ENCODE measurements at regions not wholly inside any gene's neighbourhood (a gene's known extent, or its start where the extent isn't known, plus 50 kb on each side); places are given as distances from the start of the nearest gene placed in this dataset.

DNA sequence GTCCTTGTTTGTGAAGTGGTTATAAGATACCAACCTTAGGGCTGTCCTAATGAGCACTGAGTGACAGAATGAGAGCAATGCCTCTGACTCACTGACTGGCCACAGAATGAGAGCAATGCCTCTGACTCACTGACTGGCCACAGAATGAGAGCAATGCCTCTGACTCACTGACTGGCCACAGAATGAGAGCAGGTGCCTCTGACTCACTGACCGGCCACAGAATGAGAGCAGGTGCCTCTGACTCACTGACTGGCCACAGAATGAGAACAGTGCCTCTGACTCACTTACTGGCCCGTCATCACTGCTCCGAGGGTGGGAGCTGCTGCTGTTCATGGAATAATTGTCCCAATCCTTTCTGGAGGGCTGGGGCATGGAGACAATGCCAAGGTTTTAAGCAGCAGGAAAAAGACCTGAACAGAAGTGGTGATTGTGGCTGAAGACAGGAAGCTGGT, 265.2 kb upstream of the PPP2R2D start:
- no peak for DNase-seq (ENCODE audit: low spot score)

DNA sequence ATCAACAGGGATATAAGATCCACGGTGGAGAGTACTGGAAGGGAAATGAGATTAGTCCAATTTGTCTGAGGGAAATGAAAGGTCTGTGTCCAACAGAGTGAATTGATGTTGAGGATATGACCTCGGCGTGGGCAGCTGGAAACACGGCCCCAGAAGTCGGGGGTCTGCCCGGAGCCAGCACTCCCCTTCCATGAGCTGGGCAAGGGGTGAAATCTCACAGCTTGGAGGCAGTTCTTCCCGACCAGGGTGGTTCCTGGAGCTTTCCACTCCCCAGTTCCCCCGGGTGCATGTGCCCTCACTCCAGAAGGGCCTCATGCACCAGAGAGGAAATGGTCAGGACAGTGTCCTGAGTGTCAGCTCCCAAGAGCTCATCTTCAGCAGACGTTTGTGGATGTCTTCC, 264.7 kb upstream of the PPP2R2D start:
- DNase-seq (ENCODE audit: low spot score), result peak; percentile 24

DNA sequence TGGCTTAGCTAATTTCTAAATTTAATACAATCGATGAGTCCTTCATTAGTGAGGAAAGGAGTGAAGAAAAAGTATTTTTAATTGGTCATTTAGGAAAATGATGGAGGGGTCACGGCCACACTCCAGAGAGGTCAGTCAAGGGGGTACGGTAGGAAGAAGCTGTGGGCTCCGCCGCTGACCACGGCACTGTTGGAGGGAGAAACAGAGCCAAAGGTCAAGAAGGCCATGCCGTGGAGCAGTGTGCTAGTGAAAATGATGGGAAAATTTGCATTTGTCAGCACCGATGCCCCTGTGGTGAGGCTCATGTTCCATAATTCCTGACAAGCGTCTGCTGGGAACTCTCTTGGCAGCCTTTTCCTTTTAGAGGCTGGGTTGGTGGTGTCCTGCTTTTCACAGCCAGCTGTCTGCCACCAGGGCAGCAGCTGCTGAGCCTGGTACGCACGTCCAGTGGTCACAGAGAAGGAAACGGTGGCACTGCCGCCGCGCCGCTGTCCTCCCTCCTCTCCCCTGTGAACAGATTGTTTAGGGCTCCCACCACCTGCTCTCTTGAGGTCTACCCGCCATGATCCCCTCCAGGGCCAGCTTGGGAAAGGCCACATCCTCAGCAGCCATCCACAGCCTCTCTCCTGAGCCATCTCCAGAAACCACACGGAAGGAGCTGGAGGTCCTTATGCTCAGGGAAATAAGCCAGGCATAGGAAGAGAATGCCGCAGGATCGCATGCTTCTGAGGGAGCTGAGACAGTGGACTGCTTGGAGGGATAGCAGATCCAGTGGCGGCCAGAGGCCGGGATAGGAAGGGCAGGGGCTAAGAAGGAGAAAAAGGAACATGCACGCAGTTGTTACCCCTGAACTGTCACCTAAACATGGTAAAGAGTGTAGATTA, 263.7 kb upstream of the PPP2R2D start:
- DNase-seq (ENCODE audit: low spot score), result peak; percentile 25

DNA sequence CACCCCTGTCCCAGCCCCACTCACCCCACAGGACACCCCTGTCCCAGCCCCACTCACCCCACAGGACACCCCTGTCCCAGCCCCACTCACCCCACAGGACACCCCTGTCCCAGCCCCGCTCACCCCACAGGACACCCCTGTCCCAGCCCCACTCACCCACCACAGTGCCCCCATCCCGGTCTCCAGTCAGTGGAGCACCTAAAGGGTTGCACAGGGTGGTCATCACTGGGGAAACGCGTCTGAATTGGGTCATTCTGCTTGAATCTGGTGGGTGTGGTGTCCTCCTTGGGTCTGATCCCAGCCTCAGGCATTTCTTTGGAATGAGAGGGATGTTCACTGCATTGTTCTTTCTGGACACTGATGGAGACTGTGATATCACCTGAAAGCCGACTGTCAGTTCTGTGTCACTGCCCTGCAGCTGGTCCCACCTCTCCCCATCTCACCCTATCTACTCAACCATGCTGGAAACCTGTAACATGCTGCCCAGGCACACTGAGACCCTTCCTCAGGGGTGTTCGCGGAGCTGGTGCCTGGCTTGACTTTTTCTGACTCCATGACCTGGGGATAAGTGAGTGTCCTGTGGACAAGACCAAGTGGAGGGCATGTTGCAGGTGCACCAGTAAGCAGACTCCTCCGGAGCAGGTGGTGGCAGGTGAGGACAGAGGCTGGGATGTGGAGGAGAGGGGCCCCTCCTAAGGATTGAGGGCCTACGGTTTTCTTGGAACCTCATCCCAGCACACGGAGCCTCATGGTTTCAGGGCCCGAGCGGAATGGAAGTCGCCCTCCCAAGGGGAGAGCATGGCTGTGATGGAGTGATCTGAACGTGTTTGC, 262.5 kb upstream of the PPP2R2D start:
- DNase-seq (ENCODE audit: low spot score), result peak; percentile 30

DNA sequence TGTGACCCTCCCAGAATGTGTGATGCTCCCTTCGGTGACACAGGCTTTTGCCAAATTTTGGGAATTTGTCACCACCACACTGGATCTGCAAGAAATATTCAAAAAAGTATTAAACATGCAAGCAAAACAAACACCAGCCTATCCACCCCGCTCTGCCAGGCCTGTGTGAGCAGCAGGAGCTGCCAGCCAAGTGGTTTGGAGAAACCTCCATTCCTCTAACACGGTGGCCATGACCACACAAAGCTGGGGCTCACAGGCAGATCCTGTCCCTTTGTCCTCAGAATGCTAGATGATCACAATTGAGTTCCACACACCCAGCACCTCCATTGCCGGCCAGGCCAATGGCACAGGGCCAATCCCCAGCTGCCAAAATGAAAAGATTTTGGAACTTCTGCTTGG, 261.9 kb upstream of the PPP2R2D start:
- DNase-seq (ENCODE audit: low spot score), result peak; percentile 19

DNA sequence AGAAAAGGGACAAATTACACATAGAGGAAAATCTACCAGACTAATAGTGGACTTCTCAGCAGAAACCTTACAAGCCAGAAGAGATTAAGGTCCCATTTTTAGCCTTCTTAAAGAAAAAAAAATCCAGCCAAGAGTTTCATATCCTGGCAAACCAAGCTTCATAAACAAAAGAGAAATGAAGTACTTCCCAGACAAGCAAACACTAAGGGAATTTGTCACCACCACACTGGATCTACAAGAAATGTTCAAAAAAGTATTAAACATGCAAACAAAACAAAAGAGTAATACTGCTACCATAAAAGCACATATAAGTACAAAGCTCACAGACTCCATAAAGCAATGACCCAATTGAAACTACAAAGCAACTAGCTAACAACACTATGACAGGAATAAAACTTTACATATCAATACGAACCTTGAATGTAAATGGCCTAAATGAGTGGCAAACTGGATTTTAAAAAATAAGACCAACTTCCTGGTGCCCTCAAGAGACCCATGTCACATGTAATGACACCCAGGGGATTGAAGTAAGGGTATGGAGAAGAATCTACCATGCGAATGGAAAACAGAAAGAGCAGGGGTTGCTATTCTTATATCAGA, 260.7 kb upstream of the PPP2R2D start:
- no peak for DNase-seq (ENCODE audit: low spot score)

DNA sequence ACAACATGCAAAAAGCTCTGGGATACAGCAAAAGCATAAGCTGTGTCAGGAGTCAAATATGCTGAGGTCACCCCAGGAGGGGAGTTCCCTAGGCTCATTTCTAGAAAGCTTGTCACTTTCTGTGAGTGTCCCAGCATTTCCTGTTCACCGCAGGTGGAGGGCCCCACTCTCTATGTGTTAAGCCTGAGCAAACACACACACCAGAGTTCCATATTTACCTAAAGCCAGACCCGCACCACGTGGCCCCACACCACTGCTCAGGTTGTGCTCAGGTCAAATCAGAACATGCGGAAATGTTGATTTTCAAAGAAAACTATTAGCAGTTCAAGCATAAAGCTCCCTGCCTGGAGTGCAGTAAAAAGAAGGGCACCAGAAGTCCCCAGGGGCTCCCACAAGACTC, 259.6 kb upstream of the PPP2R2D start:
- DNase-seq (ENCODE audit: low spot score), result no peak

DNA sequence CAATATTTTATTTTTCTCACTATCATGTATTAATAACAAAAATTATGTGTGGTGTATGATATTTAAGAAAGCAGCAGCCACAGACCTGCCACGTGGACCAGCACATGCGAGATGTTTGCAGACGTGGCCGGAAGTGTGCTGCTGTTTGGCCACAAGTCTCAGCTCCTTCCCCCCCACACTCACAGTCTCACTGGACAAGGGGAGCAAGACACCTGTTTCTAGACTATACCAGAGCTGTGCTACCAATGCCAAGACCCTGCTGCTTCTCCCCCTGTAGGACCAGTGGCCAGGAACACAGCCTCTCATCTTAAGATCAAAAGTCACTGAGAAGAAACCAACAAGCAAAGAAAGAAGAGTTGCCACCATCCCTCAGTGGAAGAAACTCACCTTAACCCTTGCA, 258.9 kb upstream of the PPP2R2D start:
- DNase-seq (ENCODE audit: low spot score), result no peak

DNA sequence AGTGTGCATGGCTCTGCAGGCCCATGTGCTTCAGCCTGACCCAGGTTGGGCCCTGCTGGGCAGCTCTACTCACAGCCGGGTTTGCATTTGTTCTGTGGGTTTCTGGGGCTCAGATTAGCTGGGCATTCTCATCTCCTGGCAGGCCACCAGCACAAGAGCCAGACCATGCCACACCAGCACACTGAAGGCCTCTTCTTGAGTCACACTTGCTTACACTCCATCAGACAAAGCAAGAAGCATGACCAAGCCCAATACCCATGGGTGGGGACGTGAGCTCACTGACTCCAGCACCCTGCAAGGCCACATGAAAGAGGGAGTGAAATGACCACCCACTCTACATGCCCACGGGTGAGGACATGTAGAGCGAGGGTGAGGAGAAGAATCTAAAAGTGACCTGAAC, 257.8 kb upstream of the PPP2R2D start:
- no peak for DNase-seq (ENCODE audit: low spot score)

DNA sequence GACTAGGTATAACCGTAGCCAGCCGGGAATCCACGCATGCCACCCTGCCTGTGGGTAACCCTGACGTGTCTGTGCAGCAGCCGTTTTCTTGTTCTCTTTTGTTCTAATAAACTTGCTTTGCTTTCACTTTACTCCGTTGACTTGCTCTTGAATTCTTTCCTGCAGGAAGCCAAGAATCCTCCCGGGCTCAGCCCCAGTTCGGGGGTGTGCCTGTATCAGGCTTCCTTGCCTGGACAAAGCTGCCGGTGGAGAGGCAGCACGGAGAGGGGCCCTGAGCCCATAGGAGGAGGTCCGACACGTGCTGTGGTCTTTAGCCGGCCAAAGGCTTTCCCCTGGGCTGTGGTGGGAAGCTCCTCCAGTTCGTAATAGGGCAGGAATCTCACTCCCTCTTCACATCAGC, 256.5 kb upstream of the PPP2R2D start:
- no peak for DNase-seq (ENCODE audit: low spot score)

DNA sequence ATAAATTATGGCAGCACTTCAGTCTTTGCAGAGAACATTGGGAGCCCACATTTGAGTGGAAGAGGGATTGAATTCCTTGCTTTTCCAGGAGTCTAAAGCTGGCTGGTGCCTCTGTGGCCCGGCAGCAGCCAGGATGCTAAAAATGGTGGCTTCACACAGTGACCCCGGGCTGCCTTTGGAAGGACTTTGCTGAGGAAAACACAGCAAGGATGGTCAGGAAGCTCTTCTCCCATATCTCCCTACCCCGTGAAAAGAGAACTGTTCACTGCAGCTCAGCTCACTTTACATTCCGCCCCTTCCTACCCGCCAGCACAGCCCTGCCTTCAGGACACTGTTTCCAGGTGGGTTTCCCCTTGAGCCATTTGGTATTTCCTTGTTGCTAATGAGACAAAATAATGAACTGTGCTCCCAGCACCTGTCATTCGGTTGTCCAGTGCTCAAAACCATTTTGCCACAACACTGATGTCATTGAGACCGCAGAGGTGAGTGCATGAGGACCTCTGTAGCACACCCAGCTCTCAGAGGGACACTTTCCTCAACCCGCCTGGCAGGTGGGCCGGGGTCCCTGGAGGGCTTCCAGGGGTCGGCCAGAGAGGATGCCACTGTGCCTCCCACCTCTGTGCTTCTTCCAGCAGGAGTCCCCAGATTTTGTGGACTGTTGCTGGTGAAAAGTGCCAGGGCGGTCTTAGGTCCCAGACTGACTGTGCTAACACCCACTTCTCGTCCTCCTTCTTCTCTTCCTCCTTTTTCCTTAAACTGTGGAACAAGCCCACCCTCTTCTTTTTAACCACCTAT, 255.7 kb upstream of the PPP2R2D start:
- DNase-seq (ENCODE audit: low spot score), result peak; percentile 36

DNA sequence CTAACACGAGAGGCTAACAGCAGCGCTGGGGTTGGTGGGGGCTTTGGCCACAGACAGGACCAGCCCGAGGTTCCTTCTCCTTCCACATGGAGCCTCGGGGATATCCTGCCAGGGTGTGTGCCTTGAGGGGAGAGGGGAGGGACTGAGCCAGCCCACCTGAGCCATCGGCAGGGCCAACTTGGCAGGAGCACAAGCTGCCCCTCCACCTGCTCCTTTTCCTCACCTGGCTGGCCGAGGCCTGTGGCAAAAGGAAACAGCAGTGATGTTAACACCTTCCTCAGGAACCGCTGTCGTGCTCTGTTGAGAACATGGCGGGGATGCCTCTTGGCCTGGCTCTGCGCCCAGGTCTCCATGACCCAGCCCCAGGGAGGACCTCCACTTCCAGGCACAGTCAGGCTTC, 255.1 kb upstream of the PPP2R2D start:
- peak; percentile 40 for DNase-seq (ENCODE audit: low spot score)

DNA sequence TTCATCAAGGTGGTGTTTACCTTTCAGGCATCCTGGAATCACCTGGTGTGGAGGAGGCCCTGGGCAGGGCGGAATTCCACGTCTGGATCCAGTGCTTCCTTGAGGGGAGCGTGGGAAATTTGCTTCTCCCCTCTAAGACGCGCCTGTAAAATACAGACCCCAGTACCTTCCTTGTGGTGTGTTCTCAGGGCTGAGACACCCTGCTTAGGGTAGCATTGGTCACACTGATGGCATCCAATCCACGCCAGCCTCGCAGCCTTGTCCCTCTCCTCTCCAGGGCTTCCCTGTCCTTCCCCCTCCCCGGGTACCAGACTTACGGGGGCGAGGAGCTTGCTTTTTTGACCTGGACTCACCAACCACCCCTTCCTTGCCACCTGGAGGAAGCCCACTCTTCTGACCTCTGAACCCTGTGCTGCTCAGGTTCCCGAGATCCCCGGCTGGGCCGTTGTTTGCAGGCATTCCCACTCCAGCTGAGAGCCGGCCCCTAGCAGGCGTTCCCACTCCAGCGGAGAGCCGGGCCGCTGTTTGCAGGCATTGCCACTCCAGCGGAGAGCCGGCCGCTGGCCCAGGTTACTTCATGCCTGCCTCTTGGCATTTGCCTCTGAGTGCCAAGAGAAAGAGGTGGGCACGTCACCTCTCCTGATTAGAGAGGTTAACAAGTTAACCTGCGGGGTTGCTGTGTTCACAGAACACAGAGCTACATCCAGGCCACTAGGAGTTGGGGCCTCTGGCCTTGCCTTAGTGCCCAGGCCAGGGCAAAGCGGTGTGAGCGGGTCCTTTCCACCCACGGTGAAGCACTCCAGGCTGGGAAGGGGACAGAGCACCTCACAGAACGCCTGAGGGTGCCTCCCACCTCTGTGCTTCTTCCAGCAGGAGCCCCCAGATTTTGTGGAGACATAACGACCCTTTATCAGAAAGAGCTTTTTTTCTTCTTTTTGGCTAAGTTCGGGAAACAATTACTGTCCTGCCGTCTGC, 254.0 kb upstream of the PPP2R2D start:
- DNase-seq (ENCODE audit: low spot score), result peak; percentile 48

DNA sequence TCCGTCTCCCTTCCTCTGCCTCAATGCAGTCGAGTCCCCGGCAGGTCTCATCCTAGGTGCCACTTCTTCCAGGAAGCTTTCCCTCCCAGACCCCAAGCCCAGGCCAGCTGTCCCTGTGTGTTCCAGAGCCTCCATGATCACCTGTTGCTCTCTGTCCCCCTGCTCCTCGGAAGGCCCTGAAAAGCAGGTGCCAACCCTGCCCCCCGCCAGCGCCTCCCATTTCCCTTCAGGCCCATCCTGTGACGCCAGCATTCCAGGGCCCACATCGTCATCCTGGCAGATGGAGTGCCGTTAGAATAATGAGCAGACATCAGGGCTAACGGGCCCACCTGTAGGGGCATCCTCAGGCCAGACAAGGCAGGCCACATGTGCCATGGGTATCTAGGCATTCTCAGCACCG, 253.0 kb upstream of the PPP2R2D start:
- no peak for DNase-seq (ENCODE audit: low spot score)

DNA sequence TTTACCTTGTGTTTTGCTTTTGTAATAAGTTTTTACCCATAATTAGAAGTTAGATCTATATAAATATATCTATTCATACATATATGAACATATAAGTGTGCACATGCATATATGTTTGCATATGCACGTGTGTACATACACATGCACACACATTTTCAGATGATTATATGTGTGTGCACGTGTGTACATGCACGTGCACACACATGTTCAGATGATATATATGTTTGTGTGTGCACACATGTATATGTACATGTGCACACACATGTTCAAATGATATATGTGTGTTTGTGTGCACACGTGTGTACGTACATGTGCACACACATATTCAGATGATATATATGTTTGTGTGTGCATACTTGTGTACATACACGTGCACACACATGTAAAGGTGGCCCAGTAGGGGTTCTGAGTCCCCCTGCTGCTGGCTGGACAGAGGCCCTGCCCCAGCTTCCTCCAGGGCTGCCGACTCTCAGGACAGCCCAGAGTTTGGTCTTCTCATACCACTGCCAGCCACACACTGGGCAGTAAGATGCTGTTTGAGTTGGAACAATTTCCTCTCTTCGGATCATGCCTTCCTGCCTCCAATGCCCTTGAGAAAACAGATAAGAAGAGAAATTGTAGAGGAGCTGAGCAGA, 252.3 kb upstream of the PPP2R2D start:
- no peak for DNase-seq (ENCODE audit: low spot score)

DNA sequence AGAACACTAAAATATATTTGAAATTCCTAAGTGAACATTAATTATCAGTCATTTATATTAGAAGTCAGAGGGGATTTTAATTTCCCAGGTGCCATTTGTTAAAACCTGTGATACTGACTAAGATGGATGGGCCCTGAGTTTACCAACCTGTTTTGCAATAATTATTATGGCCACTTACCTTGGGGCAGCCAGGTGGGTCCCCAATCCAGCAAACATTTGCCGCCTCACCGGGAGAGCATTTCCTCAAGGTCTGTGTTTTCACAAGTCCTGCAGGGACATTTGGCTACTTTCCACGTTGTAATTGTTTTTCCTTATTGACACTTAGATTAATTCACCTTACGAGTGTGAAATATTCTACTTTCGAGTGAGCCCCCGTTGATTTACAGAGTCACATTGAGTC, 251.2 kb upstream of the PPP2R2D start:
- DNase-seq (ENCODE audit: low spot score), result no peak

DNA sequence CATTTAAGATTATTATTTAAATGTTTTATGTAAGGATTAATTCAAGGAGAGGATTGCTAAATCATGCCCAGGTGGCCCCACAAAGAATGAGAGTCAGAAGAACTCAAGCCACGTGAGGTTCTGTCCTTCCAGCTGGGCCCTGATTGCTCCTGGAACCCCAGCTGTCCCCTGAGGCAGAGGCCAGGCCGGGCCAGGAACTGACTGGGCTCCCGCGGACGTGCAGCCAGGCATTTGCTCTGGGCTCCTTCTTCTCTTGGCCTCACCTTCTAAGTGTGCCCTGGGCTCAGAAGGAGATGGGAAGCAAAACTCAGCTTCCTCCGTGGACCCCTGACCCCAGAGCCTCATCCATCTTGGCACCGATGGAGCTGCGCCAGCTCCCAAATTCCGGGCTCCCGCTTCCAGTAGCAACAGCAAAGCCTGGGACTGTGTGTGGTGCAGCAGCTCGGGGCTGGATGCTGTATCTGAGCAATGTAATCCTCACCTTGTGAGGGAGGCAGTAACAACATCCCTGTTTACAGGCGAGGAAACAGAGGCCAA, 250.6 kb upstream of the PPP2R2D start:
- DNase-seq (ENCODE audit: low spot score), result peak; percentile 41

DNA sequence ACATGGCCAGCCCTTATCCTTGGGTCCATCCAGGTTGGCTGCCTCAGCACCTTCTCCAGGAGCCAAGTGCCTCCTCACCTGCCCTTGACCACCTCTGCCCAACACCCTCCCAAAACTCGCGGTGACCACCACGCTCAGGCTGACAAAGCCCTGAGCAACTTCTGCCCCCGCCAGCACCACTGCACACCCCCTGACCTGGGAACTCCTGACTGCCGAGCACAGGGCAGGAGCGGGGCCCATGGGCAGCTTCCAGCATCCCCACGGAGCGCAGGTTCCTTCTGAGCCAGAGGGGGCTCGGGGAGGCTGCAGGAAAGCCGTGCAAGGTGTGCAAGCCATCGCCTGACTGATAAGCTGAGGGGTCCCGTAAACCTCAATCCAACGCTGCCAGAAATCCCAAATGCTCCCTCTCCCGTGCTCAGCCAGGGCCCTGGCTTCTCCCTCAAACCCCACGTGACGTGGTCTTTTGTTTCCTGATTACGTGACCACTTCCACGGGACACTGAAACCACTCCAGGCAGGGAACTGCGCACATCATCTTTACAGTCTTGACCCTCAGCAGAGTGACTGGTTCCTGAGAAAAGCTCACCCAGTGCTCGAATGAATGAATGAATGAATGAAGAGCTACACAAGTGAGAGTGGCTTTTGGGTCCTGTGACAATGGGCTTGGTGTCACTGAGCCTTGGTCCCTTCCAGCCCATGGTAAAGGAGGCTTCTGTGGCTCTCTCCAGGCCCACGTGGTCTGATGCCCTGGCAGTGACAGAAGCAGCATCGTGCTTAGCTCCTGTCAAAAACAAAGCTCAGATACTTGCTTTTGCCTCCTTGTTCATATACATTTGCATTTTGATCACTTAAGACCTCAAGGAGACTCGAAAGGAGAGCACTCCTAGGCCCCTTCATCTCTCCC, 249.8 kb upstream of the PPP2R2D start:
- DNase-seq (ENCODE audit: low spot score), result peak; percentile 36

Measured in ecto neural progenitor cell (in vitro differentiated cells).